Tibial artery (tissue), 4 donors: ENCODE measurements at regions not wholly inside any gene's neighbourhood (a gene's known extent, or its start where the extent isn't known, plus 50 kb on each side); places are given as distances from the start of the nearest gene placed in this dataset.

ENCODE experiments used
- DNase-seq, 2 donors: peaks; one replicate each; pipeline ENCODE4 v3.0.0-alpha.2; 2019
- H3K27ac ChIP-seq, 2 donors: fragments of 200-600 bp; sonication (generic) in 1 of 2; 1 replicate in 1 of 2; 2 replicates in 1 of 2; pipeline ENCODE4 v1.5.1; 2018 to 2019; ENCODE audit warnings: mild to moderate bottlenecking in 1 of 2
- H3K27me3 ChIP-seq, 2 donors: fragments of 200-600 bp; sonication (generic) in 1 of 2; one replicate each; pipeline versions ENCODE4 v1.5.1 to v1.6.0; 2016 to 2019
- H3K36me3 ChIP-seq, 3 donors: fragments of 200-600 bp; sonication (generic) in 2 of 3; one replicate each; pipeline ENCODE4 v1.5.1; 2016 to 2019; ENCODE audit warnings: mild to moderate bottlenecking in 2 of 3
- H3K4me1 ChIP-seq, 4 donors: fragments of 200-600 bp; sonication (generic) in 2 of 4; 1 replicate in 3 of 4; 2 replicates in 1 of 4; pipeline ENCODE4 v1.5.1; 2016 to 2019
- H3K4me3 ChIP-seq, 2 donors: fragments of 200-600 bp; sonication (generic) in 1 of 2; 1 replicate in 1 of 2; 2 replicates in 1 of 2; pipeline ENCODE4 v1.5.1; 2018 to 2019; ENCODE audit warnings: mild to moderate bottlenecking in 2 of 2
- H3K9me3 ChIP-seq, 3 donors: fragments of 200-600 bp; sonication (generic) in 1 of 3; one replicate each; pipeline ENCODE4 v1.5.1; 2016 to 2019
- intact Hi-C: fragments of 100-400 bp; cut with DNase I; formaldehyde crosslinking; loops from one replicate; pipeline ENCODE4 v1.15.0; 2023; ENCODE audit warnings: low total_unique reads
- TF ChIP-seq, protein P1 (sequence below), 2 experiments: fragments of 200-600 bp in 1 of 2; fragments of 450-650 bp in 1 of 2; IDR thresholded peaks; one replicate each; pipeline ENCODE4 v1.5.1; 2017 to 2019; ENCODE audit warnings: antibody characterized with exemption in 2 of 2, mild to moderate bottlenecking in 1 of 2, moderate library complexity in 1 of 2

DNA sequence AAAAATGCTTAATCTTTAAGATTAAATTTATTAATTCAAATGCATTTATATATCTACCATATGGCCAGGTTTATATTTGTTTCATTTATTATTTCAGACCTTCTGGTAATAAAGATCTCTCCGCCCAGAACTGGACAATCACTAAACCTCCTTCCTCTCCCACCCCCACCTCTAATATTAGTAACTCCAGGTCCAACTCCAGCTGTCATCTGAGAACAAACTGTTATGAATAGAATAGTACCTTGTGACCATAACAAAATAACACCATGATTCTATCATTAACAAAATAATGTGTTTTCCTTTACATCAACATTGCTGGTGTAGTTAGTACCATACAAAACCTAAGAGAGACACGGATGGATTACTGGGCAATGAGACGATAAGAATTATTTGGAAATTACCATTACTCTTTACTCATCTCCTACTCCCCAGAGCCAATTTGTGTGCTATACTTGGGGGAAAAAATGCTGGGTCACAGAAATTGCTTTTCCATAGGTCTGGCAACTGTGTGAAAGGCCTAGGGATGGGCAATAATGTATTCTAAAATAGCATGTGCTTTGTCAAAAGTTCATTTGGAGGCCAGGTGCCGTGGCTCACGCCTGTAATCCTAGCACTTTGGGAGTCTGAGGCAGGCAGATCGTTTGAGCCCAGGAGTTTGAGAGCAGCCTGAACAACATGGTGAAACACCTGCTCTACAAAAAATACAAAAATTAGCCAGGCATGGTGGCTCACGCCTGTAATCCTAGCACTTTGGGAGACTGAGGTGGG is 186.1 kb downstream of the ENC1 start:
- intact Hi-C loops = no loop called here
- Histone ChIP-seq H3K36me3 (no peaks in the 10 kb centered on the region), H3K9me3 (no peaks in the 10 kb centered on the region), H3K4me1 (no peaks in the 10 kb centered on the region), H3K27ac (no peak overlapping the region), H3K4me3 (no peak overlapping the region), H3K27me3 (peaks cover 0 to 4% of the 10 kb centered on the region in 2 donors)
- DNase-seq = no peak
- TF ChIP-seq, protein P1, sequence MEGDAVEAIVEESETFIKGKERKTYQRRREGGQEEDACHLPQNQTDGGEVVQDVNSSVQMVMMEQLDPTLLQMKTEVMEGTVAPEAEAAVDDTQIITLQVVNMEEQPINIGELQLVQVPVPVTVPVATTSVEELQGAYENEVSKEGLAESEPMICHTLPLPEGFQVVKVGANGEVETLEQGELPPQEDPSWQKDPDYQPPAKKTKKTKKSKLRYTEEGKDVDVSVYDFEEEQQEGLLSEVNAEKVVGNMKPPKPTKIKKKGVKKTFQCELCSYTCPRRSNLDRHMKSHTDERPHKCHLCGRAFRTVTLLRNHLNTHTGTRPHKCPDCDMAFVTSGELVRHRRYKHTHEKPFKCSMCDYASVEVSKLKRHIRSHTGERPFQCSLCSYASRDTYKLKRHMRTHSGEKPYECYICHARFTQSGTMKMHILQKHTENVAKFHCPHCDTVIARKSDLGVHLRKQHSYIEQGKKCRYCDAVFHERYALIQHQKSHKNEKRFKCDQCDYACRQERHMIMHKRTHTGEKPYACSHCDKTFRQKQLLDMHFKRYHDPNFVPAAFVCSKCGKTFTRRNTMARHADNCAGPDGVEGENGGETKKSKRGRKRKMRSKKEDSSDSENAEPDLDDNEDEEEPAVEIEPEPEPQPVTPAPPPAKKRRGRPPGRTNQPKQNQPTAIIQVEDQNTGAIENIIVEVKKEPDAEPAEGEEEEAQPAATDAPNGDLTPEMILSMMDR (IDR thresholded peaks at IDR 0.05) = no peak

DNA sequence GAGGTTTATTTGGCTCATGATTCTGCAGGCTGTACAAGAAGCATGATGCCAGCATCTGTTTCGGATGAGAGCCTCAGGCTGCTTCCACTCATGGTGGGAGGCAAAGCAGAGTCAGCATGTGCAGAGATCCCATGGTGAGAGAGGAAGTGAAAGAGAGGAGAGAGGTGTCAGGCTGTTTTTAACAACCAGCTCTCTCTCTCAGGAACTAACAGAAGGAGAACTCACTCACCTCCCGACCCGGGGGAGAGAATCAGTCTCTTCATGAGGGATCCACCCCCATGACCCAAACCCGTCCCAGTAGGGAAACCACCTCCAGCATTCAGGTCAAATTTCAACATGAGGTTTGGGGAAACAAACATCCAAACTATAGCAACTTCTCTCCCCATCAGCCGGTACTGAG is 187.7 kb downstream of the ENC1 start:
- Histone ChIP-seq H3K27ac (no peak overlapping the region), H3K27me3 (peaks cover 0 to 4% of the 10 kb centered on the region in 2 donors), H3K9me3 (no peaks in the 10 kb centered on the region), H3K36me3 (no peaks in the 10 kb centered on the region), H3K4me1 (no peaks in the 10 kb centered on the region), H3K4me3 (no peak overlapping the region)
- intact Hi-C loops = no loop called here
- TF ChIP-seq, protein P1 (IDR thresholded peaks at IDR 0.05) = no peak
- no peak for DNase-seq

DNA sequence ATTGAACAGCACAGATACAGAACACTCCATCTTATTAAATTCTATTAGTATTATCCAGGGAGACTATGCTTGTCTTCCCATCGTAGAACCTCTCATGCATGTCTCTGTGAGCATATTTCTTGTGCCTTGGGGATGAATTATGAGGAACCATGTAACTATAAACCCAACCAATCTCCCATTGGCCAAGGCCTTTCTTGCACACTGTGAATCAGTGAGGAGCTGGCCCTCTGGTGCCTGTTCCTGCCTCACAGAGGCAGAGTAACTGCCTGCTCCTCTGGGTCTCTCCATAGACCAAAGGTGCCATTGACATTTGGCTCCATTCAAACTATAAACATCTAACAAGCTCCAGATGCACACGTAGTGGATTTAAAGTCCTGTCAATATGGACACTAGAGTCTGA is 190.4 kb downstream of the ENC1 start:
- DNase-seq = no peak
- intact Hi-C loops = no loop called here
- Histone ChIP-seq H3K4me3 (no peak overlapping the region), H3K27me3 (peaks cover 0 to 4% of the 10 kb centered on the region in 2 donors), H3K27ac (no peak overlapping the region), H3K36me3 (no peaks in the 10 kb centered on the region), H3K9me3 (no peaks in the 10 kb centered on the region), H3K4me1 (no peaks in the 10 kb centered on the region)
- TF ChIP-seq, protein P1 (IDR thresholded peaks at IDR 0.05) = no peak

DNA sequence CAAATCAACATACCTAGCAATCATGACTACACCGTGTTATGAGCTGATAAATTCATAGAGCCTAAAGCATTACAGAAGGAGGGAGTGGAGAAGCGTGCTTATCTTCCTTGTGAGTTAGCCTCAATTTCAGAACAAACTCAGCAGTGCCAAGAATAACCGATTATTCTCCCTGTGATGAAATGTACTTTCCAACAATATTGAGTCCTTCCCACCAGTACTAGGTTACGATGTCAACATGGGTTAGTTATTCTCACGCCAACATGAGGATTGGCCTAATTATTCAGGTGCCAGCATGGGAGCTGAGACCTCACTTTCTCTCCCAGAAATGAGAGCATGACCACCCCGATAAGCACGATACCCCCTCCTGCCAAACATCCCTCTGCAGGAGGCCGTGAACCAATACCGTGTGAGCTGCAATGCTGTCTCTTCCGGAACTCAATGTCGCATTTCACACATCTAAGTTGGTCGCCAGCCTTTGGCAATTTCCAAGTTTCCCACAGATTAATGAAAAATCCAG is 193.7 kb downstream of the ENC1 start:
- Histone ChIP-seq H3K27ac (no peak overlapping the region), H3K36me3 (no peaks in the 10 kb centered on the region), H3K27me3 (no peaks in the 10 kb centered on the region), H3K4me3 (no peak overlapping the region), H3K4me1 (no peaks in the 10 kb centered on the region), H3K9me3 (no peaks in the 10 kb centered on the region)
- DNase-seq = peak; percentile 44 to 67
- TF ChIP-seq, protein P1 (IDR thresholded peaks at IDR 0.05) = no peak
- intact Hi-C loops = no loop called here

DNA sequence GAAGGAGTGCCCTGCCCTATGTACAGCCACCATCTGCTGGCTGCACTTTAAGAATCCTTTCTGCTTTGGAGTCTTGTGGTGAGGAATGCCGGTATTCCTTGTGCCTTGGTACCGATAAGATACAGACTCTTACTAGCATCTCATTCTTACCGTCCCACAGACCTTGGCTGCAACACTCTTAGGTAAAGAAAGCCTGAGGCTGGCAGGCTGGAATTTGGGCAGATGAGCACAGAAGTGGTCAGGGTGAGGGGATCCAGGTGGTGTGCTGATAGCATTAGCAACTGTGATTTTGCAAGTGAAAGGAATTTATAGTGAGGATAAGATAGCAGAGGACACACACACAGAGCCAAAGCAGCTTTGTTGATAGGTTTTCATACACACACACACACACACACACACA is 198.1 kb downstream of the ENC1 start:
- H3K27ac ChIP-seq = no peak overlapping the region
- TF ChIP-seq, protein P1 (IDR thresholded peaks at IDR 0.05) = no peak
- intact Hi-C loops = no loop called here
- H3K4me1 ChIP-seq = no peaks in the 10 kb centered on the region
- H3K27me3 ChIP-seq = no peaks in the 10 kb centered on the region
- H3K4me3 ChIP-seq = no peak overlapping the region
- DNase-seq = no peak
- H3K9me3 ChIP-seq = no peaks in the 10 kb centered on the region
- H3K36me3 ChIP-seq = no peaks in the 10 kb centered on the region
